ENCODE measurements at regions not wholly inside any gene's neighbourhood (a gene's known extent, or its start where the extent isn't known, plus 50 kb on each side); places are given as distances from the start of the nearest gene placed in this dataset.

DNA sequence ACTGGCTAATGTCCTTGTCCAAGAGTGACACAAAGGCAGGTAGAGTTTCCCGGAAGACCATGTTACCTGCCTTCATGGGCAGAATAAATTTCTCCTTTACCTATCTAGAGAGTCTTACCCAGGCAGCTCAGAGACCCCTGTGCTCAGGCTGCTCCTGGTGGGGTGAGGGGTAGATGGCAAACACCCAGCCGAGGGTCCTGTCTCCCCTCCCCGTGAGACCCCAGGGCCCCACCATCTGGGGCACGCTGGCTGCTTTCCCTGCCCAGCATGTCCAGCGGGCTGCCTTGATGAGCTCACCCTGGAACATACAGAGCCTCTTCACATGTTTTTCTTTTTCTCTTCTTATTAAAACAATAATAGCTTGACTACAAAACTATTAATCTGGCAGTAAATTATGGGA lies 116.5 kb downstream of the EDN3 start:
- Histone ChIP-seq H3K9me3 (replicated peaks; ENCODE audit: control insufficient read depth, insufficient read depth, low read length) (no peaks in the 10 kb centered on the region), H3K4me2 (ENCODE audit: insufficient read depth, low read length) (no peak overlapping the region), H2AFZ (ENCODE audit: low read depth, low read length) (no peak overlapping the region), H3K27ac (ENCODE audit: insufficient read depth, low read depth, low read length) (no peak overlapping the region), H3K36me3 (ENCODE audit: control insufficient read depth in 2 of 2, extremely low read depth in 1 of 2, insufficient read depth in 2 of 2, low read length in 2 of 2) (no peaks in the 10 kb centered on the region), H4K20me1 (replicated peaks; ENCODE audit: control insufficient read depth, extremely low read depth, insufficient read depth, low read length) (no peaks in the 10 kb centered on the region), H3K79me2 (ENCODE audit: control insufficient read depth, insufficient read depth, low read length) (no peaks in the 10 kb centered on the region), H3K4me3 (replicated peaks in 1 of 3; ENCODE audit: insufficient read depth in 1 of 3, low read depth in 1 of 3, low read length in 3 of 3) (no peak overlapping the region), H3K9ac (replicated peaks; ENCODE audit: extremely low read depth, insufficient read depth, low read length) (no peak overlapping the region), H3K27me3 (ENCODE audit: control insufficient read depth in 2 of 2, insufficient read depth in 2 of 2, low read length in 2 of 2) (no peaks in the 10 kb centered on the region), H3K4me1 (ENCODE audit: control insufficient read depth, extremely low read depth, insufficient read depth, low read length) (no peaks in the 10 kb centered on the region), H3K9me1 (replicated peaks; ENCODE audit: control insufficient read depth, extremely low read depth, insufficient read depth, low read length) (no peaks in the 10 kb centered on the region)
- intact Hi-C loops (cut with micrococcal nuclease) (no loop called here), dilution Hi-C loops (cut with MboI; ENCODE audit: extremely low pct_ligation_motif_present, low sequenced_read_pairs) (no loop called here)
- FAIRE-seq, result no peak
- POLR2A ChIA-PET, result no interaction called here
- BruUV-seq (replicated peaks), result no TSS peak
- CTCF ChIA-PET, result no interaction called here
- TF ChIP-seq, protein P1, sequence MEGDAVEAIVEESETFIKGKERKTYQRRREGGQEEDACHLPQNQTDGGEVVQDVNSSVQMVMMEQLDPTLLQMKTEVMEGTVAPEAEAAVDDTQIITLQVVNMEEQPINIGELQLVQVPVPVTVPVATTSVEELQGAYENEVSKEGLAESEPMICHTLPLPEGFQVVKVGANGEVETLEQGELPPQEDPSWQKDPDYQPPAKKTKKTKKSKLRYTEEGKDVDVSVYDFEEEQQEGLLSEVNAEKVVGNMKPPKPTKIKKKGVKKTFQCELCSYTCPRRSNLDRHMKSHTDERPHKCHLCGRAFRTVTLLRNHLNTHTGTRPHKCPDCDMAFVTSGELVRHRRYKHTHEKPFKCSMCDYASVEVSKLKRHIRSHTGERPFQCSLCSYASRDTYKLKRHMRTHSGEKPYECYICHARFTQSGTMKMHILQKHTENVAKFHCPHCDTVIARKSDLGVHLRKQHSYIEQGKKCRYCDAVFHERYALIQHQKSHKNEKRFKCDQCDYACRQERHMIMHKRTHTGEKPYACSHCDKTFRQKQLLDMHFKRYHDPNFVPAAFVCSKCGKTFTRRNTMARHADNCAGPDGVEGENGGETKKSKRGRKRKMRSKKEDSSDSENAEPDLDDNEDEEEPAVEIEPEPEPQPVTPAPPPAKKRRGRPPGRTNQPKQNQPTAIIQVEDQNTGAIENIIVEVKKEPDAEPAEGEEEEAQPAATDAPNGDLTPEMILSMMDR (IDR thresholded peaks at IDR 0.05; ENCODE audit: extremely low read depth in 1 of 2, insufficient read depth in 1 of 2, low read depth in 1 of 2, low read length in 2 of 2), result no peak
- no peak for TF ChIP-seq POLR2AphosphoS5 (IDR thresholded peaks at IDR 0.05; ENCODE audit: insufficient read depth, low read depth, low read length)
- TF ChIP-seq, protein P2, sequence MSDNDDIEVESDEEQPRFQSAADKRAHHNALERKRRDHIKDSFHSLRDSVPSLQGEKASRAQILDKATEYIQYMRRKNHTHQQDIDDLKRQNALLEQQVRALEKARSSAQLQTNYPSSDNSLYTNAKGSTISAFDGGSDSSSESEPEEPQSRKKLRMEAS (IDR thresholded peaks at IDR 0.05; ENCODE audit: insufficient read depth, insufficient read length), result no peak
- no peak for TF ChIP-seq POLR2A (IDR thresholded peaks at IDR 0.05; ENCODE audit: low read depth, low read length)
- TF ChIP-seq MYC (IDR thresholded peaks at IDR 0.05; ENCODE audit: low read depth, low read length), result no peak
- no peak for TF ChIP-seq FOS (IDR thresholded peaks at IDR 0.05; ENCODE audit: borderline replicate concordance, insufficient read depth, low read length)
- TF ChIP-seq JUN (IDR thresholded peaks at IDR 0.05; ENCODE audit: borderline replicate concordance, insufficient read depth, insufficient read length, low read depth), result no peak
- DNase-seq (ENCODE audit: low read depth, low spot score), result no peak

DNA sequence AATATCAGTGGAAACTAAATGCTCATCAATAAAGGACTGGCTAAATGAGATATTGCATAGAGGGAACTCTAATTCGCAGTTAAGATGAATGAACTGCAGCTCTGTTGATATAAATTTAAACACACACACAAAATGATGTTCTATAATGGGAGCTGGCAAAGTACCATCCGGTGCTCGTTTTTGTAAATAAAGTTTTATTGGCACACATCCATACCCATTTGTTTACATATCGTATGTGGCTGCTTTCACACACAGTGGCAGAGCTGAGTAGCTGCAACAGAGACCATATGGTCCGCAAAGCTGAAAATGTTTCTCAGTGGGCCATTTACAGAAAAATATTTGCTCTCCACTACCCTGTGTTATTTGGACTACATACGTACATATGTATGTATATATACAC lies 120.7 kb downstream of the EDN3 start:
- Histone ChIP-seq H3K9me3 (replicated peaks; ENCODE audit: control insufficient read depth, insufficient read depth, low read length) (no peaks in the 10 kb centered on the region), H3K27ac (ENCODE audit: insufficient read depth, low read depth, low read length) (no peak overlapping the region), H3K4me3 (replicated peaks in 1 of 3; ENCODE audit: insufficient read depth in 1 of 3, low read depth in 1 of 3, low read length in 3 of 3) (no peak overlapping the region), H3K4me1 (ENCODE audit: control insufficient read depth, extremely low read depth, insufficient read depth, low read length) (no peaks in the 10 kb centered on the region), H3K27me3 (ENCODE audit: control insufficient read depth in 2 of 2, insufficient read depth in 2 of 2, low read length in 2 of 2) (no peaks in the 10 kb centered on the region), H3K4me2 (ENCODE audit: insufficient read depth, low read length) (no peak overlapping the region), H4K20me1 (replicated peaks; ENCODE audit: control insufficient read depth, extremely low read depth, insufficient read depth, low read length) (no peaks in the 10 kb centered on the region), H3K9ac (replicated peaks; ENCODE audit: extremely low read depth, insufficient read depth, low read length) (no peak overlapping the region), H3K9me1 (replicated peaks; ENCODE audit: control insufficient read depth, extremely low read depth, insufficient read depth, low read length) (no peaks in the 10 kb centered on the region), H2AFZ (ENCODE audit: low read depth, low read length) (no peak overlapping the region), H3K79me2 (ENCODE audit: control insufficient read depth, insufficient read depth, low read length) (no peaks in the 10 kb centered on the region), H3K36me3 (ENCODE audit: control insufficient read depth in 2 of 2, extremely low read depth in 1 of 2, insufficient read depth in 2 of 2, low read length in 2 of 2) (no peaks in the 10 kb centered on the region)
- no TSS peak for BruUV-seq (replicated peaks)
- no peak for DNase-seq (ENCODE audit: low read depth, low spot score)
- CTCF ChIA-PET, result no interaction called here
- no peak for FAIRE-seq
- TF ChIP-seq MYC (IDR thresholded peaks at IDR 0.05; ENCODE audit: low read depth, low read length), result no peak
- no peak for TF ChIP-seq GATA2 (IDR thresholded peaks at IDR 0.05; ENCODE audit: insufficient read depth, insufficient read length, low read depth, low read length)
- TF ChIP-seq EZH2 (IDR thresholded peaks at IDR 0.05; ENCODE audit: borderline replicate concordance, low read depth, low read length, severe bottlenecking), result no peak
- TF ChIP-seq JUN (IDR thresholded peaks at IDR 0.05; ENCODE audit: borderline replicate concordance, insufficient read depth, insufficient read length, low read depth), result no peak
- no peak for TF ChIP-seq FOS (IDR thresholded peaks at IDR 0.05; ENCODE audit: borderline replicate concordance, insufficient read depth, low read length)
- TF ChIP-seq POLR2AphosphoS5 (IDR thresholded peaks at IDR 0.05; ENCODE audit: insufficient read depth, low read depth, low read length), result no peak
- TF ChIP-seq, protein P2 (IDR thresholded peaks at IDR 0.05; ENCODE audit: insufficient read depth, insufficient read length), result no peak
- TF ChIP-seq POLR2A (IDR thresholded peaks at IDR 0.05; ENCODE audit: low read depth, low read length), result no peak
- TF ChIP-seq, protein P1 (IDR thresholded peaks at IDR 0.05; ENCODE audit: extremely low read depth in 1 of 2, insufficient read depth in 1 of 2, low read depth in 1 of 2, low read length in 2 of 2), result no peak
- intact Hi-C loops (cut with micrococcal nuclease) (no loop called here), dilution Hi-C loops (cut with MboI; ENCODE audit: extremely low pct_ligation_motif_present, low sequenced_read_pairs) (no loop called here)
- POLR2A ChIA-PET, result no interaction called here

Data from endothelial cell of umbilical vein (primary cell).